HG03139 (cell line): ENCODE measurements at regions not wholly inside any gene's neighbourhood (a gene's known extent, or its start where the extent isn't known, plus 50 kb on each side); places are given as distances from the start of the nearest gene placed in this dataset.
"Not testable (repeated sequence)": the region's sequence is repeated elsewhere in the genome, so short reads cannot be mapped to it uniquely, and the experiment has no call there.

ENCODE experiments used
- ATAC-seq: cut with Tn5 transposase; IDR thresholded peaks from one replicate; pipeline ENCODE4 v1.9.1; 2021; ENCODE audit not compliant: unreplicated experiment

DNA sequence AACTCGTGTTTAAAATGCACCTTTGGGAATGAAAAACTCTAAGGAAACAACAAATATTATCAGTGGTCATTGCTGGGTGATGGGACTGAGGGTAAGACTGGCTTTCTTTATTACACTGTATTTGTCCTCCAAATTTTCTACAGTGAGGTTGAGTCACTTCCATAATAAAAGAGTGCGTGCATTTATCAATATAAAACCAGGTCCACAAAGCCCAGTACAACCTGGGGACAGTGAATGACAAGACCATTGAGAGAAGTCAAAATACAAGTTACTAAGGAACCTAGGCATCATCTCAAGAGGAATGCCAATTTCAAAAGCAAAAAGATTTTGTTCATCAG lies 76.4 kb downstream of the MAGED4 start:
- no peak for ATAC-seq

DNA sequence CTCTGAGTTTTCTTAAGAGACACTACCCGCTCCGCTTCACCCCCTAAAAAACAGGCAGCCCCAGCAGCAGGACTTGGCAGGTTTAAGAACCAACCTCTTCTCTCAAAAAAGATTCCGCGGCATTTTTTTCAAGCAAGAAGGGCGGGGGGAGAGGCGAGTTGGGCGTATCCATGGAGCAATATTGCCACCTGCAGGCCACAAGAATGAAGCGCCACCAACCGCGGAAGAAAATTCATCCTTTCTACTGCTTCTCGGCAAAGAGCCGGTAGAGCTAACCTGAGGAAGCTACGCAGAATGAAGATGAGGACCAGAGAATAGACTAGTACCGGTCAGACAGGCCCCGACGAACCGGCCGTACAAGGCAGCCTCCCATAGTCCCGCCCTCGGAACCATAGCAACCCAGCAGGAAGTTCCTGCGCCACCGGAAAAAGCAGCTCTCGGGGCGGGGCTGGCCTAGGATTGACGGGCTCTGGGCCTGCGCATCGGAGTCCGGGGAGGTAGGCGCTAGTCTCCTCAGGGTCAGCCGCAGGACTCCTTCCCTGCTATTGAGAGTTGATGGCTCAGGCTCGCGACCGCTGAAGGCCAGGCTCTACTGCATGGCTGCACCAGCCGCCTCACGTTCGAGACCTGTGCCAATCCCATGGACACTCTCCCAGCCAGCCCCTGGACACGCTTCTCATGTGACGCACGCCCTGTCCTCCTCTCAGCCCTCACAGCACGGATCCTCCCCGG lies 76.9 kb downstream of the MAGED4 start:
- ATAC-seq: peak; percentile 97

DNA sequence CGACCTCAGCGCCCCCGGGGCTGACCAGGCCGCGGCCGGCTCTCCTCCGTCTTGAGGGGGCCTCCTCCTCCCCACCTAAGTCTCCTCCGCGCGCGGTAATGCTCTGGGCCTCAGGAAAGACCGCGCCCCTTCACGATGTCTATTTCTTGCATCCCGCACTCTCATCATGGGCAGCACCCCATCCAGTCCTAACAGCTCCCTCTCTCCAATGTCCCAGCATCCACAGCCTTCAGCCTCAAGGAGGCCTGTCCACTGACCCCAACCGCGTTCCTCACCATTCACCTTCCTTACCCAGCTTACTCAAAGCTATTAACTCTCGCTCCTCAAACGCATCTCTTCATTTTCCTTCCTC lies 77.5 kb downstream of the MAGED4 start:
- no peak for ATAC-seq

GRCh38 chrX:52263417-52263816 lies 78.7 kb downstream of the MAGED4 start:
- ATAC-seq: no peak

DNA sequence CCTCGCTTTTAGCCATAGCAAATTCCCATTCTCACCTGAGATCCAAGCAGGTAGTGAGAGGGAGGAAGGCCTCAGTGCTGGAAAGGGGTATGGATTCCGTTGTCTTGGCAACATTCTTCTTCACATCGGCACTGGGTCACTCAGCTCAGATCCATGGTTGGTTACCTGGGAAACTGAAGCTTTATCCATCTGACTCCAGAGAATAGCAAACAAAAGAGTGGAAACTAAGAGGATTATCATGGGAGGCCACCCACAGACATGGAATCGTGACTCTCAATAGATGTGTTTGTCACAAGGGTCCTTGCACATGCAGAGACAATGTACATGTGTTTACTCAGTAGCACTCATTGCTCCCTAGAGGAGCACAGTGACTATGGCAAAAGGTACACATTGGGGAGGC lies 81.0 kb downstream of the MAGED4 start:
- ATAC-seq: no peak

GRCh38 chrX:52268502-52268901 lies 83.8 kb downstream of the MAGED4 start:
- not testable (repeated sequence) for ATAC-seq

GRCh38 chrX:52270453-52271116 lies 85.9 kb downstream of the MAGED4 start:
- ATAC-seq: no peak

GRCh38 chrX:52271206-52271605 lies 86.5 kb downstream of the MAGED4 start:
- no peak for ATAC-seq

- no peak for ATAC-seq
Observed at GRCh38 chrX:52277666-52278065, 91.2 kb upstream of the XAGE2 start.

GRCh38 chrX:52280812-52281211 lies 88.0 kb upstream of the XAGE2 start:
- ATAC-seq: no peak

- ATAC-seq: no peak
Observed at GRCh38 chrX:52284865-52285264, 84.0 kb upstream of the XAGE2 start.

GRCh38 chrX:52298968-52299367 lies 69.9 kb upstream of the XAGE2 start:
- ATAC-seq: not testable (repeated sequence)

DNA sequence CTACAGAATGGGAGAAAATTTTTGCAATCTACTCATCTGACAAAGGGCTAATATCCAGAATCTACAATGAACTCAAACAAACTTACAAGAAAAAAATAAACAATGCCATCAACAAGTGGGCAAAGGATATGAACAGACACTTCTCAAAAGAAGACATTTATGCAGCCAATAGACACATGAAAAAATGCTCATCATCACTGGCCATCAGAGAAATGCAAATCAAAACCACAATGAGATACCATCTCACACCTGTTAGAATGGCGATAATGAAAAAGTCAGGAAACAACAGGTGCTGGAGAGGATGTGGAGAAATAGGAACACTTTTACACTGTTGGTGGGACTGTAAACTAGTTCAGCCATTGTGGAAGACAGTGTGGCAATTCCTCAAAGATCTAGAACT lies 60.3 kb upstream of the XAGE2 start:
- not testable (repeated sequence) for ATAC-seq
